GM23338 (cell line): ENCODE measurements at regions not wholly inside any gene's neighbourhood (a gene's known extent, or its start where the extent isn't known, plus 50 kb on each side); places are given as distances from the start of the nearest gene placed in this dataset.

ENCODE experiments used
- ATAC-seq: fragments of 200-7000 bp; cut with Tn5 transposase; 3 replicates; pipeline ENCODE4 v1.9.1; 2020
- DNase-seq: peaks from one replicate; pipeline ENCODE4 v3.0.0-alpha.2; 2015; ENCODE audit warnings: low spot score
- H2AFZ ChIP-seq: fragments of 200-600 bp; sonication (generic); 2 replicates; pipeline ENCODE4 v1.8.0; 2016; ENCODE audit warnings: antibody characterized with exemption, mild to moderate bottlenecking, moderate library complexity
- H3F3A ChIP-seq: fragments of 200-600 bp; sonication (generic); replicated peaks from 2 replicates; pipeline ENCODE4 v1.8.0; 2017; ENCODE audit warnings: antibody characterized with exemption, mixed run types, low read depth
- H3K27ac ChIP-seq: fragments of 200-600 bp; sonication (generic); 2 replicates; pipeline ENCODE4 v1.6.1; 2016; ENCODE audit warnings: low read depth
- H3K27me3 ChIP-seq: fragments of 200-600 bp; sonication (generic); 2 replicates; pipeline ENCODE4 v1.8.0; 2016; ENCODE audit warnings: mild to moderate bottlenecking, mixed run types, moderate library complexity; ENCODE audit not compliant: insufficient read depth
- H3K36me3 ChIP-seq: fragments of 200-600 bp; sonication (generic); 2 replicates; pipeline ENCODE4 v1.8.0; 2016; ENCODE audit warnings: mild to moderate bottlenecking; ENCODE audit not compliant: insufficient read depth
- H3K4me1 ChIP-seq: fragments of 200-600 bp; sonication (generic); 2 replicates; pipeline ENCODE4 v1.8.0; 2016; ENCODE audit warnings: mild to moderate bottlenecking, moderate library complexity; ENCODE audit not compliant: insufficient read depth
- H3K4me2 ChIP-seq: fragments of 200-600 bp; sonication (generic); 2 replicates; pipeline ENCODE4 v1.7.1; 2017; ENCODE audit warnings: mixed run types
- H3K4me3 ChIP-seq: fragments of 200-600 bp; sonication (generic); 2 replicates; pipeline ENCODE4 v1.6.1; 2016; ENCODE audit warnings: mixed run types
- H3K79me2 ChIP-seq: fragments of 200-600 bp; sonication (generic); replicated peaks from 2 replicates; pipeline ENCODE4 v1.8.0; 2017; ENCODE audit warnings: mild to moderate bottlenecking; ENCODE audit not compliant: insufficient read depth
- H3K9me2 ChIP-seq: fragments of 200-600 bp; sonication (generic); 2 replicates; pipeline ENCODE4 v1.8.0; 2017; ENCODE audit not compliant: insufficient read depth
- H4K20me1 ChIP-seq: fragments of 200-600 bp; sonication (generic); replicated peaks from 2 replicates; pipeline ENCODE4 v1.8.0; 2017; ENCODE audit warnings: mild to moderate bottlenecking; ENCODE audit not compliant: insufficient read depth
- H3K27ac Mint-ChIP-seq: 2 replicates; pipeline ENCODE4 v1.8.0; 2020; ENCODE audit warnings: inconsistent platforms, mild to moderate bottlenecking, moderate library complexity, mixed read lengths
- H3K27me3 Mint-ChIP-seq: 3 replicates; pipeline ENCODE4 v1.8.0; 2022; ENCODE audit warnings: low read depth, mild to moderate bottlenecking, moderate library complexity, mixed read lengths, inconsistent platforms; ENCODE audit not compliant: insufficient read depth, poor library complexity
- H3K36me3 Mint-ChIP-seq: 3 replicates; pipeline ENCODE4 v1.8.0; 2021; ENCODE audit warnings: low read depth, mild to moderate bottlenecking, inconsistent platforms, moderate library complexity, mixed read lengths
- H3K4me1 Mint-ChIP-seq: 3 replicates; pipeline ENCODE4 v1.8.0; 2020; ENCODE audit warnings: mild to moderate bottlenecking, inconsistent platforms, mixed read lengths
- H3K4me3 Mint-ChIP-seq: 3 replicates; pipeline ENCODE4 v1.8.0; 2021; ENCODE audit warnings: moderate library complexity, mild to moderate bottlenecking, inconsistent platforms, mixed read lengths
- H3K9me3 Mint-ChIP-seq: 3 replicates; pipeline ENCODE4 v1.8.0; 2020; ENCODE audit warnings: moderate library complexity, mild to moderate bottlenecking, inconsistent platforms, mixed read lengths
- EZH2 ChIP-seq: fragments of 200-600 bp; sonication (generic); IDR thresholded peaks from one replicate; pipeline ENCODE4 v1.8.0; 2017; ENCODE audit warnings: antibody characterized with exemption, mild to moderate bottlenecking, low read depth; ENCODE audit not compliant: unreplicated experiment
- EZH2phosphoT487 ChIP-seq: fragments of 200-600 bp; sonication (generic); IDR thresholded peaks from one replicate; pipeline ENCODE4 v1.8.1; 2018; ENCODE audit warnings: antibody characterized with exemption; ENCODE audit not compliant: unreplicated experiment
- JUNB ChIP-seq: IDR thresholded peaks from one replicate; pipeline ENCODE4 v1.6.1; 2016; ENCODE audit warnings: antibody characterized with exemption; ENCODE audit not compliant: unreplicated experiment
- NANOG ChIP-seq: IDR thresholded peaks from 2 replicates; pipeline ENCODE4 v1.6.1; 2016; ENCODE audit warnings: antibody characterized with exemption, borderline replicate concordance
- POLR2AphosphoS5 ChIP-seq: IDR thresholded peaks from 2 replicates; pipeline ENCODE4 v1.6.1; 2016; ENCODE audit warnings: antibody characterized with exemption, low read depth
- STAT1 ChIP-seq: IDR thresholded peaks from one replicate; pipeline ENCODE4 v1.6.1; 2016; ENCODE audit warnings: antibody characterized with exemption; ENCODE audit not compliant: unreplicated experiment
- ZNF114 ChIP-seq: fragments of 250-450 bp; sonication (Bioruptor Pico); IDR thresholded peaks from 2 replicates; pipeline ENCODE4 v1.5.0; 2020; ENCODE audit warnings: mild to moderate bottlenecking, moderate library complexity
- ZNF331 ChIP-seq: fragments of 250-450 bp; sonication (Bioruptor Pico); IDR thresholded peaks from 2 replicates; pipeline ENCODE4 v1.5.0; 2020; ENCODE audit warnings: low read depth, mild to moderate bottlenecking, moderate library complexity
- TF ChIP-seq, protein P1 (sequence below): IDR thresholded peaks from 2 replicates; pipeline ENCODE4 v1.6.1; 2016; ENCODE audit warnings: antibody characterized with exemption
- TF ChIP-seq, protein P2 (sequence below): IDR thresholded peaks from one replicate; pipeline ENCODE4 v1.6.1; 2018; ENCODE audit warnings: antibody characterized with exemption; ENCODE audit not compliant: unreplicated experiment
- TF ChIP-seq, protein P3 (sequence below), 2 experiments: fragments of 200-600 bp in 1 of 2; sonication (generic) in 1 of 2; conservative IDR thresholded peaks; 2 replicates each; pipeline versions ENCODE4 v1.5.1 to v1.6.1; 2016 to 2017; ENCODE audit warnings: antibody characterized with exemption in 2 of 2, low read depth in 2 of 2, mild to moderate bottlenecking in 2 of 2, moderate library complexity in 1 of 2

- no peaks in the 10 kb centered on the region for H3K79me2 ChIP-seq
- H3K27me3 Mint-ChIP-seq = no peaks in the 10 kb centered on the region
- no peak overlapping the region for H3K4me2 ChIP-seq
- DNase-seq = no peak
- ATAC-seq = no peak
- H3K9me2 ChIP-seq = 0 out of 2 replicates have a peak, but pooled peaks cover 5% of the 10 kb centered on the region
- TF ChIP-seq NANOG (no peak), EZH2phosphoT487 (no peak)
- TF ChIP-seq, protein P1, sequence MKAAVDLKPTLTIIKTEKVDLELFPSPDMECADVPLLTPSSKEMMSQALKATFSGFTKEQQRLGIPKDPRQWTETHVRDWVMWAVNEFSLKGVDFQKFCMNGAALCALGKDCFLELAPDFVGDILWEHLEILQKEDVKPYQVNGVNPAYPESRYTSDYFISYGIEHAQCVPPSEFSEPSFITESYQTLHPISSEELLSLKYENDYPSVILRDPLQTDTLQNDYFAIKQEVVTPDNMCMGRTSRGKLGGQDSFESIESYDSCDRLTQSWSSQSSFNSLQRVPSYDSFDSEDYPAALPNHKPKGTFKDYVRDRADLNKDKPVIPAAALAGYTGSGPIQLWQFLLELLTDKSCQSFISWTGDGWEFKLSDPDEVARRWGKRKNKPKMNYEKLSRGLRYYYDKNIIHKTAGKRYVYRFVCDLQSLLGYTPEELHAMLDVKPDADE = no peak
- H3K36me3 ChIP-seq = no peaks in the 10 kb centered on the region
- H3K4me3 ChIP-seq = no peak overlapping the region
- H3K27ac Mint-ChIP-seq = no peak overlapping the region
- H3K4me1 Mint-ChIP-seq = peaks cover 9% of the 10 kb centered on the region
- H3K36me3 Mint-ChIP-seq = no peaks in the 10 kb centered on the region
- H3F3A ChIP-seq = no peaks in the 10 kb centered on the region
- no peak overlapping the region for H3K4me3 Mint-ChIP-seq
- no peaks in the 10 kb centered on the region for H3K4me1 ChIP-seq
- H3K27ac ChIP-seq = no peak overlapping the region
- H3K9me3 Mint-ChIP-seq = no peaks in the 10 kb centered on the region
- H4K20me1 ChIP-seq = no peaks in the 10 kb centered on the region
- H2AFZ ChIP-seq = no peak overlapping the region
- no peaks in the 10 kb centered on the region for H3K27me3 ChIP-seq
Measured at GRCh38 chr6:147733686-147734085, 225.2 kb downstream of the SAMD5 start.

DNA sequence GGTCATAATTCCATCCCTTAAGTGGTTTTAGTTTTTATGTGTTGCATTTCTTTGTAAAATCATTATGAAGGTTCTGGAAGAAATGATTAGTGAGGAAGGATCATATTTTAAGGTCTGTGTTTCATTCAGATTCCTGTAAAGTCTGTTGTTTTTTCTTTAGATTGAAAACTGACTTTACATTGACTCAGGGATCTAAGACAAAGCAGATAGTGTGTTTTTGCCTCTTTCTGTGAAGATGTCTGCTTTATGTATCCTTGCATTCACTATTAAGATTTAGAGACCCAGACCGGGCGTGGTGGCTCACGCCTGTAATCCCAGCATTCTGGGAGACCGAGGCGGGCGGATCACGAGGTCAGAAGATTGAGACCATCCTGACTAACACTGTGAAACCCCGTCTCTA, 225.7 kb downstream of the SAMD5 start:
- Mint-ChIP-seq H3K9me3 (no peaks in the 10 kb centered on the region), H3K27ac (no peak overlapping the region), H3K27me3 (no peaks in the 10 kb centered on the region), H3K36me3 (no peaks in the 10 kb centered on the region), H3K4me1 (peaks cover 13% of the 10 kb centered on the region), H3K4me3 (no peak overlapping the region)
- H3K27ac ChIP-seq = no peak overlapping the region
- no peaks in the 10 kb centered on the region for H3F3A ChIP-seq
- H3K79me2 ChIP-seq = no peaks in the 10 kb centered on the region
- DNase-seq (no peak), ATAC-seq (no peak)
- peaks cover 3% of the 10 kb centered on the region for H3K4me1 ChIP-seq
- no peak overlapping the region for H2AFZ ChIP-seq
- no peaks in the 10 kb centered on the region for H4K20me1 ChIP-seq
- no peak overlapping the region for H3K4me3 ChIP-seq
- 0 out of 2 replicates have a peak, but pooled peaks cover 5% of the 10 kb centered on the region for H3K9me2 ChIP-seq
- H3K36me3 ChIP-seq = no peaks in the 10 kb centered on the region
- H3K4me2 ChIP-seq = no peak overlapping the region
- H3K27me3 ChIP-seq = no peaks in the 10 kb centered on the region
- TF ChIP-seq, protein P2, sequence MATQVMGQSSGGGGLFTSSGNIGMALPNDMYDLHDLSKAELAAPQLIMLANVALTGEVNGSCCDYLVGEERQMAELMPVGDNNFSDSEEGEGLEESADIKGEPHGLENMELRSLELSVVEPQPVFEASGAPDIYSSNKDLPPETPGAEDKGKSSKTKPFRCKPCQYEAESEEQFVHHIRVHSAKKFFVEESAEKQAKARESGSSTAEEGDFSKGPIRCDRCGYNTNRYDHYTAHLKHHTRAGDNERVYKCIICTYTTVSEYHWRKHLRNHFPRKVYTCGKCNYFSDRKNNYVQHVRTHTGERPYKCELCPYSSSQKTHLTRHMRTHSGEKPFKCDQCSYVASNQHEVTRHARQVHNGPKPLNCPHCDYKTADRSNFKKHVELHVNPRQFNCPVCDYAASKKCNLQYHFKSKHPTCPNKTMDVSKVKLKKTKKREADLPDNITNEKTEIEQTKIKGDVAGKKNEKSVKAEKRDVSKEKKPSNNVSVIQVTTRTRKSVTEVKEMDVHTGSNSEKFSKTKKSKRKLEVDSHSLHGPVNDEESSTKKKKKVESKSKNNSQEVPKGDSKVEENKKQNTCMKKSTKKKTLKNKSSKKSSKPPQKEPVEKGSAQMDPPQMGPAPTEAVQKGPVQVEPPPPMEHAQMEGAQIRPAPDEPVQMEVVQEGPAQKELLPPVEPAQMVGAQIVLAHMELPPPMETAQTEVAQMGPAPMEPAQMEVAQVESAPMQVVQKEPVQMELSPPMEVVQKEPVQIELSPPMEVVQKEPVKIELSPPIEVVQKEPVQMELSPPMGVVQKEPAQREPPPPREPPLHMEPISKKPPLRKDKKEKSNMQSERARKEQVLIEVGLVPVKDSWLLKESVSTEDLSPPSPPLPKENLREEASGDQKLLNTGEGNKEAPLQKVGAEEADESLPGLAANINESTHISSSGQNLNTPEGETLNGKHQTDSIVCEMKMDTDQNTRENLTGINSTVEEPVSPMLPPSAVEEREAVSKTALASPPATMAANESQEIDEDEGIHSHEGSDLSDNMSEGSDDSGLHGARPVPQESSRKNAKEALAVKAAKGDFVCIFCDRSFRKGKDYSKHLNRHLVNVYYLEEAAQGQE = no peak
- TF ChIP-seq, protein P3, sequence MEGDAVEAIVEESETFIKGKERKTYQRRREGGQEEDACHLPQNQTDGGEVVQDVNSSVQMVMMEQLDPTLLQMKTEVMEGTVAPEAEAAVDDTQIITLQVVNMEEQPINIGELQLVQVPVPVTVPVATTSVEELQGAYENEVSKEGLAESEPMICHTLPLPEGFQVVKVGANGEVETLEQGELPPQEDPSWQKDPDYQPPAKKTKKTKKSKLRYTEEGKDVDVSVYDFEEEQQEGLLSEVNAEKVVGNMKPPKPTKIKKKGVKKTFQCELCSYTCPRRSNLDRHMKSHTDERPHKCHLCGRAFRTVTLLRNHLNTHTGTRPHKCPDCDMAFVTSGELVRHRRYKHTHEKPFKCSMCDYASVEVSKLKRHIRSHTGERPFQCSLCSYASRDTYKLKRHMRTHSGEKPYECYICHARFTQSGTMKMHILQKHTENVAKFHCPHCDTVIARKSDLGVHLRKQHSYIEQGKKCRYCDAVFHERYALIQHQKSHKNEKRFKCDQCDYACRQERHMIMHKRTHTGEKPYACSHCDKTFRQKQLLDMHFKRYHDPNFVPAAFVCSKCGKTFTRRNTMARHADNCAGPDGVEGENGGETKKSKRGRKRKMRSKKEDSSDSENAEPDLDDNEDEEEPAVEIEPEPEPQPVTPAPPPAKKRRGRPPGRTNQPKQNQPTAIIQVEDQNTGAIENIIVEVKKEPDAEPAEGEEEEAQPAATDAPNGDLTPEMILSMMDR (conservative IDR thresholded peaks at IDR 0.05; ENCODE audit: low read depth in 2 of 2) = no peak
- no peak for TF ChIP-seq NANOG
- TF ChIP-seq STAT1 = no peak
- TF ChIP-seq EZH2phosphoT487 = no peak
- no peak for TF ChIP-seq JUNB
- TF ChIP-seq ZNF331 (CRISPR knock-in tag) = no peak
- no peak for TF ChIP-seq ZNF114 (CRISPR knock-in tag)
- TF ChIP-seq, protein P1 = no peak
- TF ChIP-seq POLR2AphosphoS5 = no peak
- TF ChIP-seq EZH2 = no peak
